CD4-positive, alpha-beta T cell treated with Interleukin-12 subunit alpha and Interleukin-12 subunit beta, for 1 hour (primary cell): ENCODE measurements at regions not wholly inside any gene's neighbourhood (a gene's known extent, or its start where the extent isn't known, plus 50 kb on each side); places are given as distances from the start of the nearest gene placed in this dataset.
A peak's percentile ranks its signal among the peaks of the same experiment; 100 is the strongest.

ENCODE experiments used
- DNase-seq: peaks from one replicate; pipeline ENCODE4 v3.0.0-alpha.2; 2020

DNA sequence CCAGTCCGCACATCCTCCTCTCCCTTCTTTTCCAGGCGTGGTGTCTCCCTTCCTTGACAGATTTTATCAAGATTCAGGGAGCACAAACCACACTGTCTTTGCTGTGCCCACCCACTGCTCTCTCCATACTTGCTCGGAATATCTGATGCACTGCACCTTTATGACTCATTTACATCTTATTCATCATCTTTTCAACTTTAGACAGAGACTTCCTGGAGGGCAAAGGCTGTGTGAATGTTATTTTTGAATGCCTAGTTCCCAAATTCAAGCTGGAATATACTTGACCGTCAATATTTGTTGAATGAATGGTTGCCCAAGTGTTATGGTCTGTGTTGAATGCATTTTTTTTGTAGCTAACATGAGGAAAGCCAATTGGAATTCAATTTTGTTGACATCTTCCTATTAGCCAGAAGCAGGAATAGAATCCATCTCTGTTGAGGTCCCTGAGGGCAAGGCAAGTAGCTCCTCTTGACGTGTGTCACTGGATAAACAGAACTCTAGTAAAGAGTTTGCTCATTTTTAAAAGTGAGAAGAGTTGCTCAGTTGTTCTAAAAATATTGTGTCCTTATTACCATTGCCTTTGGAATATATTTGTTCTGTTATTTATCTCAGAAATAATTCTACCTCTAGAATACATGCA lies 95.0 kb downstream of the KLF6 start:
- DNase-seq, result no peak

DNA sequence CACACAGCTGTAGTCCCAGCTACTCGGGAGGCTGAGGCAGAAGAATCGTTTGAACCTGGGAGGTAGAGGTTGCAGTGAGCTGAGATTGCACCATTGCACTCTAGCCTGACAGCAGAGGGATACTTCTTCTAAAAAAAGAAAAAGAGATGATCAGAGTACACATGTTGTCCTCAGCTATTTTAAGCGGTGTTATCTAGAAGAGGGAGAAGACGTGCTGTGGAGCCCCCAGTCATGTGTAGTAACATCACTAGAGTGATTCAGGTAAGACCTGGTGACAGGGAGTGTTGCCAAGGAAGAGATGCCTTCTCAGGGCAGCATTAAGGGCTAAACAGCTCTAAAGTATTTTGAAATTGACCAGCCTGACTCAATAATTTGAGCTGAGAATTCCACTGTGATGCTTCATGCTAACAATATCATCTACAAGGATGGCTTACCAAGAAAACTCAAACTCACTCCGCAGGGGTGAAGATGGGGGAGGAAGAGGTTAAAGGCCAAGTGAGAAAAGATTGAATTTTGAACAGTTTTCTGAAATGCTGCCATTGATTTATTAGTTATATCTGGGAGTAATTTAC lies 97.4 kb downstream of the KLF6 start:
- DNase-seq, result no peak

DNA sequence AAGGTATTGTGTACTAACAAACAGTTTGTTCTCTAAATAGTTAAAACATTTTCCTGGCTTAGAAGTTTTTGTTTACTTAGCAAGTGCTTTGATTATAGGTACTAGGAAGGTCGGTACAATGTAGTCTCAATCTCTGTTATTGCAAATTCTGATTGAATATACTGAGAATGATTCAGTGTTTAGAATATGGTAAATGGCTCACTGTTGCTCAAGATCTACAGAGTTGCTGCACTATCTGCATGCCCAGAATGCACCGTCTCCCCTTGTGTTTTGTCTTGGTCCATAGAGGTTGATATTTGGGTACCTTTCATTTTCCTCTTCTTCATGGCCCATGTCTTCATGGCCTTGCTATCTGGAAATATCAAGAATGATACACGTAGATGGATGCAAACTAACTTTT lies 99.6 kb downstream of the KLF6 start:
- DNase-seq, result no peak

DNA sequence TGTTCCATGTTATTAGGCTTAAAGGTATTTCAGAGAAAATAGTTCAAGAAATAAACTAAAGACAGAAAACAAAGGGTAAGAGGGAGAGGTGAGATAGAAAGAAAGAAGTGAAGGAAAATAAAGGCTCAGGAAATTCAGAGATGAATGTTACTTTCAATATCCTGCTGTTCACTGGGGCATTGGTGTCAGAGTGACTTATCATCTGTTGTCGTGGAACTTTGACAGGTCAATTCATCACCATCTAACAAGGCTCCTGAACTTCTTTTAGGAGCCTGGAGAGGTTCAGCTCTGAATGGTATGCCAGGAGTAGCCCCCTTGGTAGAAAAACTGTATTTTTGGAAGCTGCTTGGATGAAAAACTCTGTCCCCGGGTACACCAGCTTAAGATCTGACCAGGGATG lies 100.1 kb downstream of the KLF6 start:
- DNase-seq, result no peak

DNA sequence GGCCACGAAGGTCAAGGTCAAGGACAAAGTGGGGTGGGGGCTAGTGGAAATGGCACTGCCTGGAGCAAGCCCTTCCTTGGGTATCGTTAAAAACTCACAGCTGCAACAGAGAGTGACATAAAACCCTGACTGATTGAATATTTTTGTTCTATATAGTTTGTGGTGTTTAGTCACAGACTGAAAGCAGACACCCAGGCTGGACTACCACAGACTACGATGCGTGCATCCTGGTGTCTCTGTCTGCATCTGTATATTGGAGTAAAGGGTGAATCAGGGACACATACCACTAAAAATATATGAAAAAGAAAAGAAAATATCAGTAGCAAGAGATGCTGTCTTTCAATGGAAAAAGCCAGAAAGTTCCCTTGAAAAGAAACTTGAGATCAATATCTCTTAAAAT lies 101.4 kb downstream of the KLF6 start:
- no peak for DNase-seq

DNA sequence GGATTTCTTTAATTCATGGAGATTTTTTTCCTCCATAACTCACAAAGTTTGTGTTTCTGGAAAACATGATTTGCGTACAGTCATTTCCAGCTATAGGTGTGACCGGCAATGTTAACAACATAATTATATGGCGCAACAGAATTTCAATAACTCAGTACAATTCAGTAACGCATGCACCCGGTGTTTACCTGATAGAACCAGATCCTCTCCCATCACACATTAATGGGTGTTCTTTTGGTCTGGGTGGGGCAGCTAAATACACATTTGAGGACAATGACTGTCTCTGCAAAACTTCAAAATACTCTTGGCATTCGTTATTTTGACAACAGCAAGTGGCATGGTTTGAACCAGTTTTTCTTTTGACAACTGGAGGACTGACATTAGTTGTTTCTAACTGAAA lies 102.3 kb downstream of the KLF6 start:
- no peak for DNase-seq

DNA sequence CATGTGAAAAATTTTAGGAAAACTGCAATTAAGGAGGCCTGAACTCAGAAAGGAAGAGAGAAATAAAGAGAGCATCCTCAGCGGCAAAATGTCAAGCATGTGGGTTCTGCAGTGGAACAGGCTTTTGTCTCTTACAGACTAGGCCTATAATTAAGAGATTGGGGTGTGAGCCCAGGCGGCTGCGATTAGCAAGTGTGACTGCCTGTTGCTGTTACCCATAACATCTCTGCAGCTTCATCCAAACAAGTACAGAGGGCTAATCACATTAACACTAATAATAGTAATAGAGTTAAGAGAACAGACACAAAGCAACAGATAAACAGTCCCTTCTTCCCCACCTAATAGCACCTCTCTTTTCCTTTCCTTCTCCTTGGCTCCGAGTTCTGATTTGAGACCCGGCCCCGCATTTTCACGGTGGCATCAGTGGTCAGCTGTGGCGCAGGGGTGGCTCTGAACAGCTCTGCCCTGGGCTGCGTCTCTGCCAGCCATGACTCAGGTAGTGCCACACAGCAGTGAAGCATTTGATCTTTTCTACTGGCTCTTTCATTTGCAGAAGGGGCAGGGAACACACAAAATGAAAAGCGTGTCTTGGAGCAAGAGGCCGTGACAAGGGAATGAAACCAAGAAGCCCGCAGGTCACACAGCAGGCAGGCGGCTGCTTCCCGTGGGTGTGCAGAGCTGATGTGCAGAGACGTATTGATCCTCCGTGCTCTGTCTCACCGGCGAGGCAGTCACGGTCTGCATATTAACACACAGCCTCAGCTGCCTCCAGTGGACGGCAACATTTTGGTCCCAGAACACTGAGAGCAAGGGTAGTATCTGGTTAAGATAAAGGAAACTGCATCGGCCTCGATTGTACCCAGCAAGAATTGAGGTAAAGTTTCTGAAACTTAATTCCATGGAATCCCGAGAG lies 103.1 kb downstream of the KLF6 start:
- DNase-seq, result no peak

DNA sequence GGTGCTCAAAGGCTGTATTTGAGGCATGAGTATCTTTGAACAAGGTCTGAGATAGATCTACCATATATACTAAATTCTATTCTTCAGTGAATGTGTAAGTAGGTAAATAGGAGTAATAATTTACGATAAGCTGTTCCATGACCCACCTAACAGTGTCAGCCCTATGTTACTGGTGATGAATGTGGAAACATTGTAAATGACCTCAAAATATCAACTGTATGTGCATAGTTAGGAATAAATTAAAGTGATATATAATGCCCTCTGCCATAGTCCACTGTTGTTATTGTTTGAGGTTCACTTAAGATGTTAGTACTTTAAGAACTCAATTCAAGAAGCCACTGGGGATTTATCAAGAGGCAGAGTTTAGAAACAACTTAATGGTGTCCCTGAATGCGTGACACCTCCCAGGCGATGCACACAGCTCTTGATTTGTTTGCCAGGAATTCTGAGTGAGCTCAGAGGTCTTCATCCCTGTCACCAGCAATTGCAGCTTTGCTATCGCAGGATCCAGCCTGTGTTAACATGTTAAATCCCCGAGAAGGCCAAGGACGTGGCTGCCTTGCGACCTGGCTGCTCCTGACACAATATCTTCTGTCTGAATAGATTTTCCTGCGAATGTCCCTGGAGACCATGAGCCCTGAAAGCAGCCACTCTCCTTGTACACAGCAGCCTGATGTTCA lies 104.9 kb downstream of the KLF6 start:
- DNase-seq, result no peak

DNA sequence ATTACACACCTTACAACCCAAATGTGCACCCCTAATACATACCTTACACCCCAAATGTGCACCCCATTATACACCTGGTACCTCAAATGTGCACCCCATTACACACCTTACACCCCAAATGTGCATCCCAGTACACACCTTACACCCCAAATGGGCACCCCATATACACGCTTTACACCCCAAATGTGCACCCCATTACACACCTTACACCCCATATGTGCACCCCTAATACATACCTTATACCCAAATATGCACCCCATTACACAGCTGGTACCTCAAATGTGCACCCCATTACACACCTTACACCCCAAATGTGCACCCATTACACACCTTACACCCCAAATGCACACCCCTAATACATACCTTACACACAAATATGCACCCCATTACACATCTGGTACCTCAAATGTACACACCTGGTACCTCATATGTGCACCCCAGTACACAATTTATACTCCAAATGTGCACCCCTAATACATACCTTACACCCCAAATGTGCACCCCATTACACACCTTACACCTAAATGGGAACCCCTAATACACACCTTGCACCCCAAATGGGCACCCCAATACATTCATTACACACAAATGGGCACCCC lies 106.3 kb downstream of the KLF6 start:
- no peak for DNase-seq

DNA sequence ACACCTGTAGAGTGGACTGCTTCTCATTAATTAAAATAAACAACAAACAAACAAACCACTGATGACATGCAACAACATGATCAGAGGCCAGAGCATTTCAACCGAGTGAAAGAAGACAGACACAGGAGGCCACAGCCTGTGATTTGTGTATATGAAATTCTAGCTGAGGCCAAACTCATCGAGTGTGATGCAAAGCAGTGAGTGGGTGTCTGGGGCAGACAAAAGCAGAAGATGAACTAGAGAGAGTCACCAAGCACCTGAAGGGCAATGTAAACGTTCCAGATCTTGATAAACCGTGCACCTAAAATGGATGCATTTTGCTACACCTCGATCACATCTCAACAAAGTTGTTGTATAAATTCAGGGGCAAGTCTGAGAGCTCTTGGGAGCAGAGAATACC lies 108.4 kb downstream of the KLF6 start:
- no peak for DNase-seq

DNA sequence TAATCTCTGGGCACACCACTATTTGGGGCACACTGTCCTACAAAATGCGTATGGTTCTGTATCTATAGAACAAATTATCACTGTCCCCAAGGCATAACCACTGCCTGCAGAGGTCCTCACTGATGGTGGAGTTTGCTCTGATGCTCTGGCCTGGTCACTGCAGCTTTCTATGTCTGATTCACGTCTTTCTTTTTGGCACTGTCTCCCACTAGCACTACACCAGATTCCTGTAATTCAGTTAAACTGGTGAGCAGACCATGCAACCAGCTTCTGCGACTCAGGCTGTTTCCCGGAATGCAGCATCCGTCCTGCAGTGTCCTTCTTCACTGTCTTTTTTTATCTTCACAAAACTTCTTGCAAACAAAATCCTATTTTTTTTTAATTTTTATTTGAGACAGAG lies 112.8 kb downstream of the KLF6 start:
- DNase-seq, result no peak

DNA sequence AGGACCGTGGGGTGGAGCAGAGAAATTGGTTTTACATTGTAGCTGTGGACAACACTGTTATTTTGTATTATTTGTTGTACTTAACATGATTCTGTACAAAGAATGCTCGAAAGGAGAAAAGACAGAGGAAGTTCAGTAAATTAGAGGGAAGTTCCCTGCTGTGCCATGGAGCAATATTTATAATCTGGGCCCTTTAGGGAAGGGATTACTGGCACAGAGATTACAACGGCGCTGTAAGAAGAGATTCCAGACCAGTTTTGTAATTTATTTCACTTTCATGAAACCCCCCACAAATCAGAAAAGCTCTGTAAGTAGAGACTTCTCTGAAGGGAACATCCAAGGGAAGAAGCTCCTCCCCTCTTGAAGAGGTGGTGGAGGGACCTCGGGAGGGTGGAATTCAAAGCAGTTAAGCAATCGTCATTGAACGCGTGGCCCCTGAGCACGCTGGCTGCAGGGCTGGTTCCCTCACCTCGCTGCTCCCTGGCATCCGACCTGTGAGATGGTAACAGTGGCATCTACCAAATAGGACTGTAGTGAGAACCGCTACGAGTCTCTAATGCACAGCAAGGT lies 113.5 kb downstream of the KLF6 start:
- DNase-seq, result no peak

DNA sequence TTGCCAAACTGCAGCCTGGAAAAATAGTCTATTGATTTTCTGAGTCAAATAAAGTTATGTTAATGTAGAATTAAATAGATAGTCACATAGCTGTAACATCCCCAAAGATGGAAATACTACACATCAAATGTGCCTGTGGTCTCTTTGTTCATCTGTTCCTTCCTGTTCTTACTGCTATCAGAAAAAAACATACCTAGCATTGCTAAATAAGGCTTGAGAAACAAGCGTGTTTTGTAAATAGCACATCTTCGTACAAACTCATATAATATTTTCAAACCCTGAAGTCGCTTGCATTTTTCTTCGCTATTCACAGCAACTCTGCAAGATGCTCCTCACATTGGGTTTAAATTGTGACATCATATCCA lies 116.1 kb downstream of the KLF6 start:
- peak; percentile 57 for DNase-seq

DNA sequence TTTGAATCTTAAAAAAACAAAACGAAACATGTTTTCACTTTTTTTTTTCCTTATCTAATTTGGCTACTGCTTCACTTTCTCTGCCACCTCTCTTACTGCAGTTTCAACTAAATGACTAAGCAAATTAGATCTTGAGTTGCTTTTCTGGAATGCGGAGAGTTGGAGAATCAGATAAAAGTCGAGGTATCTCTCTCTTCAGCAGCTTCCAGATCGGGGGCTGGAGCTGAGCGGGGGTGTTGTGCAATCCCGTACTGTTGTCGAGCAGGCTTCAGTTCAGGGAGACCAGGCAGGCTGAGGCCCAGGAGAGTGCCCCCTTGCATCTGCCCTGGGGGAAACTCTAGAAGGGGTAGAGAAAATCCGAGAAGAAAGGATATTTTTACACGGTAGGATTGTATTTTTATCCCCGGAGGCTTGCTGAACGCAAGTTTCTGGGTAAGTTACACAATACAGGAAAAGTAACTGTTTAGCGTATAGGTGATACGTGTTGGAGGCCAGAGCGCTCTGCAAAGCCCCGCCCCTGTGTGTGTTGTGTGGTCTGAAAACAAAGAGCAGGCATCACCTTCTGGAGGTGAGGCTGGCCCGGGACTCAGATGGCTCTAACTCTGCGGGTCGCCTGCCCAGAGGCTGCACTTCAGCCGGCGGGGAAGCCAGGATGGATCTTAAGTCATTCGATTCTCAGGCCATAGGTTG lies 116.6 kb downstream of the KLF6 start:
- DNase-seq, result peak; percentile 76

DNA sequence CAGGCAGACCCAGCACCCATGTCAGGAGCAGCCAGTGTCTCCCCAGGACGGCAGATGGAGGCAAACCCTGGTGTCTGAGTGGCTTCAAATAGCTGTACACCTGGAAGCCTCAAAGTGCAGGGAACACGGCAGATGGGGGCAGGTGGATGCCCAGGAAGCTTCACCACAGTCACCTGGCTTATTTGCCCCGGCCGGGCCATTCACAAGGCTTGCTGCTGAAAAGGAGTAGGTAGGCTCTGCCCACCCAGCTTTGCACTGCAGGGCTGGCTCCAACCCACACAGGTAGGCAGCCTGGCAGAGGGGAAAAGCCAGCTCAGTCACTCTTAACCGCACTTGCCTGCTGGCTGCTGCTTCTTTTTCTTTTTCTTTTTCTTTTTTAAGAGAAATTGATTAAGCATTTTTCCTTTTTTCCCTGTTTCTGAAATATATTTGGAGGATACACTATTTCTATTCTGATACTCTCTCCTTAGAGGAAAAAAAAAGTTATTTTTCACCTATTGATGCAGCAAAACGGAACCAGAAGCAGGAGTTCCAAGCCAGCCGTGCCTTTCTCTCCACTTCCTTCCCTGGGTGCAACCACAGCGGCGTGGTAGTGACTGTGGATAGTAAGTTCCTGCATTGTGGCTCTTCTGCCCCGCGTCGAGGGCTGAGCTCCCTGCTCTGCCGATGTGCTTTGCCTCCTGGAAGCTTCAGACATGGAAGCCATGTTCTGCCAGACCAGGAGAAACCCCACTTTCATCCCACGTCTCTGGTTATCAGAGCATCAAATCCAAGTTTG lies 118.3 kb downstream of the KLF6 start:
- peak; percentile 33 for DNase-seq

DNA sequence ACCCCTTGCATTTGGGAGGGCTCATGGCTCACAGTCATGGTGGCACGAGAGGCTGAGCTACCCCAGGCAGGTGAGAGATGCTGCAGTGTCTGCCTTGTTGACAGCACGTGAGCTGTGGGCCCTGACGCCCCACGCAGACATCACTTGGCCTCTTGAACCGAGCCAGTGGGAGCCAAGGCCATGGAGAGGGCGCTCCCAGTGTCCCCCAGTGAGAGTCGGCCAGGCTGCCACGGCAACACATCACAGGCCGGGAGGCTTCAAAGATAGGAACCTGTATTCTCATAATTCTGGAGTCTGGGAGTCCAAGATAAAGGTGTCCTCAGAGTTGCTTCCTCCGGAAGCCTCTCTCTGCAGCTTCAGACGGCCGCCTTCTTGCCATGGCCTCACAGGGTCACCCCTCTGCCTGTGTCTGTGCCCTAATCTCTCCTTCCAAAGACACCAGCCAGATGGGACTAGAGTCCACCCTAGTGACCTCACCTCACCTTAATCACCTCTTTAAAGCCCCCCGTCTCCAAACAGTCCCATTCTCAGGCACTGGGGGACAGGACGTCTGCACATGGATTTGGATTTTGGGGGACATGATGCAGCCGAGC lies 119.6 kb downstream of the KLF6 start:
- no peak for DNase-seq

DNA sequence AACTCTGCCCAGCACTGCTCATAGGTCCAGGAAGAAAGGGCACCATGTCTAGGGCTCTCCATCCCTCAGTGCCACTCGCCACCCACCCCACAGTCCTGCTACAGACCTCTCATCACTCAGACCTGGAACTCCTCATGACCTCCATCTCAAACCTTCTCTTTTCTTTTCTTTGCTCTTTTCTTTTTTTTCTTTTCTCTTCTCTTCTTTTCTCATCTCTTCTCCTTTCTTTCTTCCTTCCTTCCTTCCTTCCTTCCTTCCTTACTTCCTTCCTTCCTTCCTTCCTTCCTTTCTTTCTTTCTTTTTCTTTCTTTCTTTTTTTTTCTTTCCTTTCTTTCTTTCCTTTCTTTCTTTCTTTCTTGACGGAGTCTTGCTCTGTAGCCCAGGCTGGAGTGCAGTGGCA lies 122.2 kb downstream of the KLF6 start:
- DNase-seq, result no peak

DNA sequence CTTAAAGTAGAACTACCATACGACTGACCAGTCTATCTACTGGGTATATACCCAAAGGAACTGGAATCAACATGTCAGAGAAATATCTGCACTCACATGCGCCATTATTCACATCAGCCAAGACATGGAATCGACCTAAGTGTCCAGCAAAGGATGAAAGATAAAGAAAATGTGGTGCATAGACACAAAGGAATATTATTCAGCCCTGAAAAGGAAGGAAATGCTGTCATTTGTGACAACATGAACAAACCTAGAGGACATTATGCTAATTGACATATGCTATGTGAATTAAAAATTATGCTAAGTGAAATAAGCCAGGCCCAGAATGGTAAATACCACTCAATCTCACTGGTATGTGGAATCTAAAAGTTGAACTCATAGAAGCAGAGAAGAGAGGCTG lies 123.7 kb downstream of the KLF6 start:
- no peak for DNase-seq

DNA sequence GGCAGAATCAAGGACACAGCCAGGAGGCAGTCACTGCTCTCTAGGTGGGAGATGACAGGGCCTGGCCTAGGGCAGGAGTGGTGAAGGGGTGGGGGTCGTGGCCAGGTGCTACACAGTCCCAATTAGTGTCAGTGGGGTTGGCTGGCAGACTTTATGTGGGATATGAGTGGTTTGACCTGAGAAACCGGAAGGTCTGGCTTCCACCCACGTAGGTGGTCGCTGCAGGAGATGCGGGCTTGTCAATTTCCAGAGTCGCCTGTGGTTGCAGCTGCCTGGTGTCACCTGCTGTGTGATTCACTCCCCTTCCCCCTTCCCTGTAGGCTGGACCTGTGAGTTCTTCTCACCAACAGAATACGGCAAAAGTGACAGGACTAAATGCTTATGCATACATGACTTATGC lies 124.3 kb downstream of the KLF6 start:
- no peak for DNase-seq

DNA sequence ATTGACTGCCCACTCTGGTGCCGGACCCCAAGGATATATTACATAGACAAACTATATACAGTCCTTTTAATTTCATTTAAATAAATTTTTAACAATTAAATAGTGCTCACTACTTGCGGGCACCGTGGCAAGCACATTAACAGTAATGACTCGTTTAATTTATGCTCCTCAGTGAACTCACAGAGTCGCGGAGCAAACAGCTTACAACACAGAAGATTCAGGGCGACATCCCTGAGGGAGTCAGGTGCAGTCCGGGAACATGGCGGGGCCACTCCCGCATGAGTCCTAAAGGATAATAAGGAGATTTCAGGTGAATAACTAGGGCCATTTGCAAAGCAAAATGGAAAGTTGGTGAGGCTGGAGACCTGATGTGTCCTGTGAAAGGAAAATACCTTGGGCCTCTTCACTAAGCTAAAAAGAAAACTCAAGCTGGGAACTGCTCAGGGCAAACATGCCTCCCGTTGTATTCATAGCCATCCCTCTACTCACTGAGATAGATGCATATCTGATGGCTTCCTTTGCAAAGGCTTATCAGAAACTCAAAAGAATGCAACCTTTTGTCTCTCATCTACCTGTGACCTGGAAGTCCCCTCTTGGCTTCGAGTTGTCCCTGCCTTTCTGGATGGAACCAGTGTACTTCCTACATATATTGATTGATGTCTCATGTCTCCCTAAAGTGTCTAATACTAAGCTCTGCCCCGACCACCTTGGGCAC lies 125.6 kb downstream of the KLF6 start:
- DNase-seq, result no peak
